ENCODE measurements at regions not wholly inside any gene's neighbourhood (a gene's known extent, or its start where the extent isn't known, plus 50 kb on each side); places are given as distances from the start of the nearest gene placed in this dataset.

DNA sequence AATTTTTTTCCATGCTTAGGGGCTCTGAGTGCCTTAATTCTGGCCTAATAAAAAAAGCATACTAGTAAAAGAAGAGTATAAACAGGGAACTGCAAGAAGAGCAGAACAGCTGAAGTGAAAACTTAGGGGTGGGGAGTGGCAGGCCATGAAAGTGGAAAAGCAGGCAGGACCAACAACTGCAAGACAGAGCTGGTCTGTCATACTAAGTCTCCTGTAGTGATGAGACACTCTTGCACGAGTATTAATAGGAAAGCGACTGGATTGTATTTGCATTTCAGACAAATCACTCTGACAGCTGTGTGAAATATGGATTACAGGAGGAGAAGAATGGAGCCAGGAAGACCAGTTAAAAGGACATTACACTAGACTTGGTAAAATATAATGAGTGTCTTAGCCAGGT, 449.9 kb downstream of the NUF2 start:
- no peak overlapping the region for H3K27ac ChIP-seq (ENCODE audit: control insufficient read depth, insufficient read depth)
- no peak overlapping the region for H3K9ac ChIP-seq (ENCODE audit: control insufficient read depth, insufficient read depth, low read length)
- no peak overlapping the region for H3K4me3 ChIP-seq
- ChIA-PET RAD21 (ENCODE audit: unreplicated experiment) (no interaction called here), CTCF (no interaction called here), POLR2A (no interaction called here), SMC1A (ENCODE audit: uncharacterized antibody, unreplicated experiment) (no interaction called here)
- in situ Hi-C loops (cut with MboI), result no loop called here
- H3K4me2 ChIP-seq (ENCODE audit: control insufficient read depth, insufficient read depth), result no peak overlapping the region
- H3K4me1 ChIP-seq (ENCODE audit: control insufficient read depth, insufficient read depth, low read length), result no peaks in the 10 kb centered on the region
- 0% methylated on average over 2 of the region's 2 CpGs for WGBS (ENCODE audit: insufficient coverage, insufficient replicate concordance, low lambda C conversion rate, missing lambda C conversion rate)
- FAIRE-seq, result no peak
- no peaks in the 10 kb centered on the region for H3K36me3 ChIP-seq (ENCODE audit: control insufficient read depth in 2 of 2, insufficient read depth in 2 of 2, low read length in 1 of 2)
- BruUV-seq (replicated peaks), result no TSS peak
- H3K79me2 ChIP-seq (ENCODE audit: control insufficient read depth, insufficient read depth, low read length), result no peaks in the 10 kb centered on the region
- DNase-seq (ENCODE audit: low read depth, low spot score), result no peak
- no peak overlapping the region for H2AFZ ChIP-seq (ENCODE audit: control insufficient read depth, low read depth, low read length)
- no peaks in the 10 kb centered on the region for H4K20me1 ChIP-seq (ENCODE audit: control insufficient read depth, insufficient read depth)
- no peaks in the 10 kb centered on the region for H3K9me3 ChIP-seq (replicated peaks; ENCODE audit: control insufficient read depth, insufficient read depth, low read length)
- no peak for TF ChIP-seq BACH1 (IDR thresholded peaks at IDR 0.05; ENCODE audit: borderline replicate concordance)
- TF ChIP-seq HDAC6 (IDR thresholded peaks at IDR 0.05; ENCODE audit: unreplicated experiment), result no peak
- TF ChIP-seq, protein P1, sequence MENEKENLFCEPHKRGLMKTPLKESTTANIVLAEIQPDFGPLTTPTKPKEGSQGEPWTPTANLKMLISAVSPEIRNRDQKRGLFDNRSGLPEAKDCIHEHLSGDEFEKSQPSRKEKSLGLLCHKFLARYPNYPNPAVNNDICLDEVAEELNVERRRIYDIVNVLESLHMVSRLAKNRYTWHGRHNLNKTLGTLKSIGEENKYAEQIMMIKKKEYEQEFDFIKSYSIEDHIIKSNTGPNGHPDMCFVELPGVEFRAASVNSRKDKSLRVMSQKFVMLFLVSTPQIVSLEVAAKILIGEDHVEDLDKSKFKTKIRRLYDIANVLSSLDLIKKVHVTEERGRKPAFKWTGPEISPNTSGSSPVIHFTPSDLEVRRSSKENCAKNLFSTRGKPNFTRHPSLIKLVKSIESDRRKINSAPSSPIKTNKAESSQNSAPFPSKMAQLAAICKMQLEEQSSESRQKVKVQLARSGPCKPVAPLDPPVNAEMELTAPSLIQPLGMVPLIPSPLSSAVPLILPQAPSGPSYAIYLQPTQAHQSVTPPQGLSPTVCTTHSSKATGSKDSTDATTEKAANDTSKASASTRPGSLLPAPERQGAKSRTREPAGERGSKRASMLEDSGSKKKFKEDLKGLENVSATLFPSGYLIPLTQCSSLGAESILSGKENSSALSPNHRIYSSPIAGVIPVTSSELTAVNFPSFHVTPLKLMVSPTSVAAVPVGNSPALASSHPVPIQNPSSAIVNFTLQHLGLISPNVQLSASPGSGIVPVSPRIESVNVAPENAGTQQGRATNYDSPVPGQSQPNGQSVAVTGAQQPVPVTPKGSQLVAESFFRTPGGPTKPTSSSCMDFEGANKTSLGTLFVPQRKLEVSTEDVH (IDR thresholded peaks at IDR 0.05; ENCODE audit: low read depth, partially characterized antibody), result no peak
- TF ChIP-seq KAT2A (conservative IDR thresholded peaks at IDR 0.05; ENCODE audit: control insufficient read depth, low read depth, low read length), result no peak
- TF ChIP-seq TCF7 (IDR thresholded peaks at IDR 0.05; ENCODE audit: borderline replicate concordance), result no peak
- TF ChIP-seq, protein P2, sequence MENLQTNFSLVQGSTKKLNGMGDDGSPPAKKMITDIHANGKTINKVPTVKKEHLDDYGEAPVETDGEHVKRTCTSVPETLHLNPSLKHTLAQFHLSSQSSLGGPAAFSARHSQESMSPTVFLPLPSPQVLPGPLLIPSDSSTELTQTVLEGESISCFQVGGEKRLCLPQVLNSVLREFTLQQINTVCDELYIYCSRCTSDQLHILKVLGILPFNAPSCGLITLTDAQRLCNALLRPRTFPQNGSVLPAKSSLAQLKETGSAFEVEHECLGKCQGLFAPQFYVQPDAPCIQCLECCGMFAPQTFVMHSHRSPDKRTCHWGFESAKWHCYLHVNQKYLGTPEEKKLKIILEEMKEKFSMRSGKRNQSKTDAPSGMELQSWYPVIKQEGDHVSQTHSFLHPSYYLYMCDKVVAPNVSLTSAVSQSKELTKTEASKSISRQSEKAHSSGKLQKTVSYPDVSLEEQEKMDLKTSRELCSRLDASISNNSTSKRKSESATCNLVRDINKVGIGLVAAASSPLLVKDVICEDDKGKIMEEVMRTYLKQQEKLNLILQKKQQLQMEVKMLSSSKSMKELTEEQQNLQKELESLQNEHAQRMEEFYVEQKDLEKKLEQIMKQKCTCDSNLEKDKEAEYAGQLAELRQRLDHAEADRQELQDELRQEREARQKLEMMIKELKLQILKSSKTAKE (IDR thresholded peaks at IDR 0.05; ENCODE audit: low read depth, poor library complexity, severe bottlenecking), result no peak
- TF ChIP-seq ZBTB40 (IDR thresholded peaks at IDR 0.05; ENCODE audit: borderline replicate concordance), result no peak
- no peak for TF ChIP-seq POLR2A (IDR thresholded peaks at IDR 0.05; ENCODE audit: low read depth, low read length)
- TF ChIP-seq, protein P3, sequence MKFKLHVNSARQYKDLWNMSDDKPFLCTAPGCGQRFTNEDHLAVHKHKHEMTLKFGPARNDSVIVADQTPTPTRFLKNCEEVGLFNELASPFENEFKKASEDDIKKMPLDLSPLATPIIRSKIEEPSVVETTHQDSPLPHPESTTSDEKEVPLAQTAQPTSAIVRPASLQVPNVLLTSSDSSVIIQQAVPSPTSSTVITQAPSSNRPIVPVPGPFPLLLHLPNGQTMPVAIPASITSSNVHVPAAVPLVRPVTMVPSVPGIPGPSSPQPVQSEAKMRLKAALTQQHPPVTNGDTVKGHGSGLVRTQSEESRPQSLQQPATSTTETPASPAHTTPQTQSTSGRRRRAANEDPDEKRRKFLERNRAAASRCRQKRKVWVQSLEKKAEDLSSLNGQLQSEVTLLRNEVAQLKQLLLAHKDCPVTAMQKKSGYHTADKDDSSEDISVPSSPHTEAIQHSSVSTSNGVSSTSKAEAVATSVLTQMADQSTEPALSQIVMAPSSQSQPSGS (IDR thresholded peaks at IDR 0.05; ENCODE audit: low read length), result no peak
- no peak for TF ChIP-seq GABPA (IDR thresholded peaks at IDR 0.05; ENCODE audit: low read depth)
- TF ChIP-seq ASH2L (IDR thresholded peaks at IDR 0.05; ENCODE audit: borderline replicate concordance, low read depth), result no peak
- intact Hi-C loops (cut with micrococcal nuclease; ENCODE audit: unreplicated experiment), result no loop called here
- no peak for ATAC-seq
- no peaks in the 10 kb centered on the region for H3K27me3 ChIP-seq (replicated peaks in 1 of 2; ENCODE audit: control insufficient read depth in 2 of 2, insufficient read depth in 2 of 2, low read length in 1 of 2)
